ENCODE measurements at regions not wholly inside any gene's neighbourhood (a gene's known extent, or its start where the extent isn't known, plus 50 kb on each side); places are given as distances from the start of the nearest gene placed in this dataset.

- TF ChIP-seq CTCF (IDR thresholded peaks at IDR 0.05; ENCODE audit: borderline replicate concordance, extremely low read depth, low read length, poor library complexity, severe bottlenecking), result no peak
- TF ChIP-seq EZH2 (IDR thresholded peaks at IDR 0.05; ENCODE audit: borderline replicate concordance, low read depth, low read length, severe bottlenecking), result no peak
These were observed 90.5 kb upstream of the MEX3C start for GRCh38 chr18:51287818-51288508.
